GM12891 (cell line): ENCODE measurements at regions not wholly inside any gene's neighbourhood (a gene's known extent, or its start where the extent isn't known, plus 50 kb on each side); places are given as distances from the start of the nearest gene placed in this dataset.

Experiments used
- POLR2A ChIP-seq: IDR thresholded peaks from 2 replicates; pipeline ENCODE4 v1.6.1; 2011; ENCODE audit warnings: low read depth, low read length, control low read depth
- POLR2AphosphoS5 ChIP-seq: IDR thresholded peaks from 2 replicates; pipeline ENCODE4 v1.6.1; 2011; ENCODE audit warnings: low read depth, low read length, control low read depth
- POU2F2 ChIP-seq: IDR thresholded peaks from 2 replicates; pipeline ENCODE4 v1.6.1; 2011; ENCODE audit warnings: low read depth, mild to moderate bottlenecking, control low read depth, low read length, moderate library complexity
- TAF1 ChIP-seq: IDR thresholded peaks from 2 replicates; pipeline ENCODE4 v1.6.1; 2011; ENCODE audit warnings: low read depth, low read length, control low read depth

DNA sequence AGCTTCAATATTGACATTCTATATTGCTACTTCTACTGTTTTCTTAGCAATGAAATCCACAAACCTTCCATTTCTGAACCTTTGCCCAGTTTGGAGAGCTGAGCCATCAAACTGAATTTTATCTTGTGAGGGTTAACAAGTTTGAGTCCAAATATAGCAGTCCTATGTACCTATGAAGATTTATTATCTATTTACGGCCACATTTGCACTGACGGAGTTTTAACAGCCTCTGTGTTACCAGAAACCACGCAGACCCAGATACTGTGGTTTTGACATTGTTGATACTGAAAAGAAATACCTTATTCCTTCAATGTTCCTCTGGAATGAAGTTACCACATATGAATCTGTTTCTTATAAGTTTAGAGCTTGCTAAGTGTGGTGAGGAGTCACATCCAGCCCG lies 172.6 kb downstream of the FGFR2 start:
- no peak for TF ChIP-seq POLR2A
- TF ChIP-seq POLR2AphosphoS5 = no peak
- TF ChIP-seq POU2F2 = no peak
- no peak for TF ChIP-seq TAF1
